ENCODE measurements at regions not wholly inside any gene's neighbourhood (a gene's known extent, or its start where the extent isn't known, plus 50 kb on each side); places are given as distances from the start of the nearest gene placed in this dataset.

- FAIRE-seq, result no peak
- DNase-seq (ENCODE audit: insufficient read length, low spot score), result no peak
Measured at GRCh38 chr13:73618275-73618865, 515.8 kb downstream of the KLF12 start.

GRCh38 chr13:73616861-73617260 lies 517.3 kb downstream of the KLF12 start:
- no peak for TF ChIP-seq CTCF (IDR thresholded peaks at IDR 0.05; ENCODE audit: insufficient read depth, missing control alignments)
- no peak for DNase-seq (ENCODE audit: insufficient read length, low spot score)
- FAIRE-seq, result no peak

More at GRCh38 chr13:73618275-73618865, 515.8 kb downstream of the KLF12 start:
- no peak for TF ChIP-seq CTCF (IDR thresholded peaks at IDR 0.05; ENCODE audit: insufficient read depth, missing control alignments)

- DNase-seq (ENCODE audit: insufficient read length, low spot score), result no peak
- no peak for FAIRE-seq
Measured at GRCh38 chr13:73610799-73611592, 523.2 kb downstream of the KLF12 start.

GRCh38 chr13:73608711-73609485 lies 525.3 kb downstream of the KLF12 start:
- FAIRE-seq, result no peak
- TF ChIP-seq CTCF (IDR thresholded peaks at IDR 0.05; ENCODE audit: insufficient read depth, missing control alignments), result no peak

More at GRCh38 chr13:73610799-73611592, 523.2 kb downstream of the KLF12 start:
- no peak for TF ChIP-seq CTCF (IDR thresholded peaks at IDR 0.05; ENCODE audit: insufficient read depth, missing control alignments)

GRCh38 chr13:73608157-73608516 lies 526.1 kb downstream of the KLF12 start:
- DNase-seq (ENCODE audit: insufficient read length, low spot score) (no peak), FAIRE-seq (no peak)
- no peak for TF ChIP-seq CTCF (IDR thresholded peaks at IDR 0.05; ENCODE audit: insufficient read depth, missing control alignments)

More at GRCh38 chr13:73608711-73609485, 525.3 kb downstream of the KLF12 start:
- DNase-seq (ENCODE audit: insufficient read length, low spot score), result no peak

- TF ChIP-seq CTCF (IDR thresholded peaks at IDR 0.05; ENCODE audit: insufficient read depth, missing control alignments), result no peak
- no peak for FAIRE-seq
- DNase-seq (ENCODE audit: insufficient read length, low spot score), result no peak
Measured at GRCh38 chr13:73607489-73608156, 526.6 kb downstream of the KLF12 start.

Data from D721Med (cell line).